Keratinocyte (primary cell): ENCODE measurements at regions not wholly inside any gene's neighbourhood (a gene's known extent, or its start where the extent isn't known, plus 50 kb on each side); places are given as distances from the start of the nearest gene placed in this dataset.
A peak's percentile ranks its signal among the peaks of the same experiment; 100 is the strongest.

ENCODE experiments used
- DNase-seq: peaks from one replicate; pipeline ENCODE4 v3.0.0-alpha.2; 2011; ENCODE audit warnings: low read depth, missing footprints, low spot score
- FAIRE-seq: peaks from 2 replicates; lab custom pipeline; 2011; peaks lifted over from hg19 to GRCh38; lab: Jason Lieb, UNC
- H2AFZ ChIP-seq: 2 replicates; pipeline ENCODE4 v1.6.0; 2012; ENCODE audit warnings: low read length, control low read depth, inconsistent platforms; ENCODE audit not compliant: control insufficient read depth
- H3K27ac ChIP-seq: 2 replicates; pipeline ENCODE4 v1.5.1; 2011; ENCODE audit warnings: low read length; ENCODE audit not compliant: control insufficient read depth, insufficient read depth
- H3K27me3 ChIP-seq: 3 replicates; pipeline ENCODE4 v1.6.0; 2011; ENCODE audit warnings: low read length; ENCODE audit not compliant: control insufficient read depth, insufficient read depth; ENCODE audit errors: extremely low read depth
- H3K36me3 ChIP-seq, 2 experiments: 2 replicates in 1 of 2; 3 replicates in 1 of 2; pipeline ENCODE4 v1.5.1; 2011; ENCODE audit warnings: low read length in 2 of 2, mild to moderate bottlenecking in 1 of 2; ENCODE audit not compliant: control insufficient read depth in 2 of 2, insufficient read depth in 2 of 2; ENCODE audit errors: extremely low read depth in 1 of 2
- H3K4me1 ChIP-seq: 3 replicates; pipeline ENCODE4 v1.5.1; 2011; ENCODE audit warnings: low read length; ENCODE audit not compliant: control insufficient read depth, insufficient read depth; ENCODE audit errors: extremely low read depth
- H3K4me2 ChIP-seq: 3 replicates; pipeline ENCODE4 v1.6.0; 2011; ENCODE audit warnings: low read depth, low read length; ENCODE audit not compliant: control insufficient read depth, insufficient read depth; ENCODE audit errors: extremely low read depth
- H3K4me3 ChIP-seq, 3 experiments: fragments of 200-600 bp in 1 of 3; sonication (generic) in 1 of 3; 2 replicates in 2 of 3; 3 replicates in 1 of 3; pipeline ENCODE4 v1.5.1; 2011 to 2016; ENCODE audit warnings: low read length in 3 of 3, mild to moderate bottlenecking in 3 of 3, control low read depth in 2 of 3, inconsistent platforms in 1 of 3, low read depth in 1 of 3, mixed read lengths in 1 of 3, mixed run types in 1 of 3, moderate library complexity in 1 of 3; ENCODE audit not compliant: control insufficient read depth in 2 of 3, insufficient read depth in 2 of 3; ENCODE audit errors: extremely low read depth in 1 of 3
- H3K79me2 ChIP-seq: 2 replicates; pipeline ENCODE4 v1.6.0; 2012; ENCODE audit warnings: low read length; ENCODE audit not compliant: control insufficient read depth, insufficient read depth
- H3K9ac ChIP-seq: 3 replicates; pipeline ENCODE4 v1.6.0; 2011; ENCODE audit warnings: low read length; ENCODE audit not compliant: control insufficient read depth, insufficient read depth; ENCODE audit errors: extremely low read depth
- H3K9me1 ChIP-seq: 3 replicates; pipeline ENCODE4 v1.6.0; 2011; ENCODE audit warnings: low read length; ENCODE audit not compliant: control insufficient read depth, insufficient read depth; ENCODE audit errors: extremely low read depth
- H3K9me3 ChIP-seq: 2 replicates; pipeline ENCODE4 v1.5.1; 2012; ENCODE audit warnings: low read depth, low read length; ENCODE audit not compliant: control insufficient read depth
- H4K20me1 ChIP-seq: 3 replicates; pipeline ENCODE4 v1.6.0; 2011; ENCODE audit warnings: low read length; ENCODE audit not compliant: control insufficient read depth, insufficient read depth; ENCODE audit errors: extremely low read depth
- EZH2 ChIP-seq: IDR thresholded peaks from one replicate; pipeline ENCODE4 v1.6.1; 2012; ENCODE audit warnings: inconsistent platforms, mild to moderate bottlenecking, low read length, moderate library complexity
- dilution Hi-C: fragments of 300-500 bp; cut with MboI; formaldehyde crosslinking; loops from one replicate; pipeline ENCODE4 v1.7.0; 2020; ENCODE audit warnings: low sequenced_read_pairs; ENCODE audit not compliant: extremely low pct_ligation_motif_present
- TF ChIP-seq, protein P1 (sequence below), 3 experiments: IDR thresholded peaks in 1 of 3; conservative IDR thresholded peaks in 1 of 3; optimal IDR thresholded peaks in 1 of 3; 2 replicates in 2 of 3; 3 replicates in 1 of 3; pipeline versions ENCODE3 to v1.5.1; 2011; ENCODE audit warnings: low read length in 3 of 3, mild to moderate bottlenecking in 3 of 3, moderate library complexity in 2 of 3, control low read depth in 1 of 3, inconsistent platforms in 1 of 3; ENCODE audit not compliant: insufficient read depth in 2 of 3; ENCODE audit errors: extremely low read depth in 1 of 3

DNA sequence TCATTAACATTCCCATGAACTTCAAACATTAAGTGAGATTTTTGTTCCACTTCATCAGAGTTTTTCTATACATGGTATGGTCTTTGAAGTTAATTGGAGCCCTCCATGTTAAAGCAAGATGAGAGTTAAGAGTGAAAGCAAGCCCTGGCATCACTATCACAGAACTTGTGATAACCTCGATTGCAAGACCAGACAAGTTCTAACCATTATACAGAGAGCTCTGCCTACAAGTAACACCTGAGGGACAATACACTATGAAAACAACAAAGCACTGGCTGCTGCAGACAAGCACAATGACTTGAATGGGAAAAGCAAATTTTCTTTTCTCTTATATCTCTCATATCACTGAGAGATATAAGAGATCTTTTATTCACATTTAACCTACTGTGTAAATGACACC lies 126.6 kb upstream of the GYPA start:
- H3K4me3 ChIP-seq = no peak overlapping the region
- H3K4me2 ChIP-seq = no peak overlapping the region
- no peaks in the 10 kb centered on the region for H3K27me3 ChIP-seq
- H3K4me1 ChIP-seq = no peaks in the 10 kb centered on the region
- no peaks in the 10 kb centered on the region for H3K36me3 ChIP-seq
- H3K9me3 ChIP-seq = no peaks in the 10 kb centered on the region
- FAIRE-seq (peak; percentile 17), DNase-seq (no peak)
- dilution Hi-C loops = no loop called here
- H3K79me2 ChIP-seq = no peaks in the 10 kb centered on the region
- no peaks in the 10 kb centered on the region for H4K20me1 ChIP-seq
- H3K9me1 ChIP-seq = no peaks in the 10 kb centered on the region
- no peak overlapping the region for H3K27ac ChIP-seq
- no peak for TF ChIP-seq EZH2
- TF ChIP-seq, protein P1, sequence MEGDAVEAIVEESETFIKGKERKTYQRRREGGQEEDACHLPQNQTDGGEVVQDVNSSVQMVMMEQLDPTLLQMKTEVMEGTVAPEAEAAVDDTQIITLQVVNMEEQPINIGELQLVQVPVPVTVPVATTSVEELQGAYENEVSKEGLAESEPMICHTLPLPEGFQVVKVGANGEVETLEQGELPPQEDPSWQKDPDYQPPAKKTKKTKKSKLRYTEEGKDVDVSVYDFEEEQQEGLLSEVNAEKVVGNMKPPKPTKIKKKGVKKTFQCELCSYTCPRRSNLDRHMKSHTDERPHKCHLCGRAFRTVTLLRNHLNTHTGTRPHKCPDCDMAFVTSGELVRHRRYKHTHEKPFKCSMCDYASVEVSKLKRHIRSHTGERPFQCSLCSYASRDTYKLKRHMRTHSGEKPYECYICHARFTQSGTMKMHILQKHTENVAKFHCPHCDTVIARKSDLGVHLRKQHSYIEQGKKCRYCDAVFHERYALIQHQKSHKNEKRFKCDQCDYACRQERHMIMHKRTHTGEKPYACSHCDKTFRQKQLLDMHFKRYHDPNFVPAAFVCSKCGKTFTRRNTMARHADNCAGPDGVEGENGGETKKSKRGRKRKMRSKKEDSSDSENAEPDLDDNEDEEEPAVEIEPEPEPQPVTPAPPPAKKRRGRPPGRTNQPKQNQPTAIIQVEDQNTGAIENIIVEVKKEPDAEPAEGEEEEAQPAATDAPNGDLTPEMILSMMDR (optimal IDR thresholded peaks at IDR 0.05 in 1 of 3, IDR thresholded peaks at IDR 0.05 in 1 of 3, conservative IDR thresholded peaks at IDR 0.05 in 1 of 3; ENCODE audit: extremely low read depth in 1 of 3, insufficient read depth in 2 of 3, low read length in 3 of 3) = no peak
- H2AFZ ChIP-seq = no peak overlapping the region
- H3K9ac ChIP-seq = no peak overlapping the region

DNA sequence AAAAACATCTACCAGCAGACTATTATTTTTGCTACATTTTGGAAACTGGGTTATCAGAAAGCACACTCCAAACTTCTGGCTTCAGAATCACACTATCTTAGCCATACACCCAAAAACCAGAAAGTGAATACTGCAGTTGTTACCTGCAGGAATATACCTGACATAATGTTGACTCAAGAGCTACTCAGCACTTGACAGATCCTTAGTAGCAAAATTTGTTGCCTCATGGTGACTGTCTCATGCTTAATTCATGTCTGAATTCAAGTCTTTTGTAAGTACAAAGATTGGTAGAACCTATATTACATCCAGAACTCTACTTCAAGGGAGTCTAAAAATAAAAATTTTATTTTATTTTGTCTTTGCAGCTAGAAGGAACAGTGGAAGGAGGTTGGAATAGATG lies 140.2 kb upstream of the GYPA start:
- FAIRE-seq = no peak
- dilution Hi-C loops = no loop called here

More for the DNA sequence above, 140.2 kb upstream of the GYPA start:
- Histone ChIP-seq H3K4me2 (no peak overlapping the region), H3K4me1 (no peaks in the 10 kb centered on the region), H3K9me1 (no peaks in the 10 kb centered on the region), H3K9ac (no peak overlapping the region), H3K36me3 (no peaks in the 10 kb centered on the region), H3K79me2 (no peaks in the 10 kb centered on the region), H3K9me3 (no peaks in the 10 kb centered on the region), H3K27me3 (no peaks in the 10 kb centered on the region), H3K27ac (no peak overlapping the region), H3K4me3 (no peak overlapping the region), H2AFZ (no peak overlapping the region), H4K20me1 (no peaks in the 10 kb centered on the region)
- no peak for TF ChIP-seq EZH2
- TF ChIP-seq, protein P1 (optimal IDR thresholded peaks at IDR 0.05 in 1 of 3, IDR thresholded peaks at IDR 0.05 in 1 of 3, conservative IDR thresholded peaks at IDR 0.05 in 1 of 3; ENCODE audit: extremely low read depth in 1 of 3, insufficient read depth in 2 of 3, low read length in 3 of 3) = no peak
- DNase-seq = no peak
